HCT116 (cell line): ENCODE measurements at regions not wholly inside any gene's neighbourhood (a gene's known extent, or its start where the extent isn't known, plus 50 kb on each side); places are given as distances from the start of the nearest gene placed in this dataset.

Experiments used
- ATAC-seq: fragments of 200-7000 bp; cut with Tn5 transposase; 2 replicates; pipeline ENCODE4 v1.9.1; 2020; ENCODE audit warnings: mild to moderate bottlenecking, moderate library complexity
- BruUV-seq: library from RNA; stranded (reverse); fragments of 400-500 nt; replicated peaks from 2 replicates; lab custom pipeline; 2021; lab: Mats Ljungman, UMichigan
- CTCF ChIA-PET: fragments of 300-600 bp; sonication (Branson Sonifier 250); formaldehyde crosslinking; loops from one replicate; lab custom pipeline; 2021; ENCODE audit warnings: antibody characterized with exemption; lab: Charles Lee
- POLR2A ChIA-PET: fragments of 300-600, 350-600 bp; sonication (Branson Sonifier 250); formaldehyde crosslinking; loops from one replicate; lab custom pipeline; 2021; ENCODE audit warnings: antibody characterized with exemption; lab: Charles Lee
- RAD21 ChIA-PET, 2 experiments: fragments of 300-600 bp; sonication (Branson Sonifier 250); formaldehyde crosslinking; loops; one replicate each; lab custom pipeline; 2023; ENCODE audit warnings: low total read pairs in 2 of 2; ENCODE audit not compliant: uncharacterized antibody in 2 of 2, unreplicated experiment in 2 of 2, low non-redundant PET in 1 of 2; lab: Charles Lee
- DNase-seq: peaks from one replicate; pipeline ENCODE4 v3.0.0-alpha.2; 2010; ENCODE audit warnings: low read depth, low spot score
- H2AFZ ChIP-seq: fragments of 200-600 bp; shearing (Covaris generic), sonication (generic); 2 replicates; pipeline ENCODE4 v1.6.1; 2017; ENCODE audit warnings: low read depth, mixed run types, mixed read lengths, antibody characterized with exemption, low read length; ENCODE audit not compliant: poor library complexity, severe bottlenecking
- H3K27ac ChIP-seq: 2 replicates; pipeline ENCODE4 v1.5.1; 2012; ENCODE audit warnings: low read depth, low read length
- H3K27me3 ChIP-seq: fragments of 200-600 bp; sonication (generic); 2 replicates; pipeline ENCODE4 v1.6.1; 2016; ENCODE audit warnings: mixed run types, low read length, mixed read lengths; ENCODE audit not compliant: insufficient read depth
- H3K36me3 ChIP-seq, 2 experiments: fragments of 200-500 bp in 1 of 2; fragments of 200-600 bp in 1 of 2; sonication (Bioruptor generic) in 1 of 2; sonication (generic) in 1 of 2; 2 replicates each; pipeline versions ENCODE4 v1.5.1 to v1.6.1; 2014 to 2016; ENCODE audit warnings: low read length in 2 of 2, inconsistent platforms in 1 of 2, mixed read lengths in 1 of 2, mixed run types in 1 of 2; ENCODE audit not compliant: insufficient read depth in 2 of 2, control insufficient read depth in 1 of 2
- H3K4me1 ChIP-seq, 2 experiments: fragments of 200-600 bp in 1 of 2; sonication (generic) in 1 of 2; 2 replicates each; pipeline versions ENCODE4 v1.5.1 to v1.6.1; 2012 to 2017; ENCODE audit warnings: low read length in 2 of 2, inconsistent platforms in 1 of 2, mild to moderate bottlenecking in 1 of 2, mixed read lengths in 1 of 2, mixed run types in 1 of 2, moderate library complexity in 1 of 2; ENCODE audit not compliant: insufficient read depth in 2 of 2, control insufficient read depth in 1 of 2
- H3K4me2 ChIP-seq: fragments of 200-600 bp; sonication (generic); 2 replicates; pipeline ENCODE4 v1.6.1; 2017; ENCODE audit warnings: mixed run types, low read length, mixed read lengths
- H3K4me3 ChIP-seq, 2 experiments: fragments of 200-600 bp in 1 of 2; sonication (generic) in 1 of 2; replicated peaks in 1 of 2; 2 replicates each; pipeline ENCODE4 v1.5.1; 2011 to 2016; ENCODE audit warnings: low read length in 2 of 2, control low read depth in 1 of 2, low read depth in 1 of 2, mild to moderate bottlenecking in 1 of 2, mixed read lengths in 1 of 2, mixed run types in 1 of 2
- H3K79me2 ChIP-seq: fragments of 200-600 bp; sonication (generic); 2 replicates; pipeline ENCODE4 v1.6.1; 2017; ENCODE audit warnings: mild to moderate bottlenecking, mixed run types, low read length, moderate library complexity, mixed read lengths; ENCODE audit not compliant: insufficient read depth
- H3K9ac ChIP-seq: fragments of 200-600 bp; sonication (generic); 2 replicates; pipeline ENCODE4 v1.6.1; 2016; ENCODE audit warnings: low read length, mixed read lengths
- H3K9me2 ChIP-seq: fragments of 200-600 bp; sonication (generic), shearing (Covaris generic); 2 replicates; pipeline ENCODE4 v1.6.1; 2017; ENCODE audit warnings: mixed run types, mild to moderate bottlenecking, moderate library complexity; ENCODE audit not compliant: insufficient read depth
- H3K9me3 ChIP-seq, 2 experiments: fragments of 200-500 bp in 1 of 2; fragments of 200-600 bp in 1 of 2; sonication (Bioruptor generic) in 1 of 2; sonication (generic) in 1 of 2; 2 replicates each; pipeline ENCODE4 v1.6.1; 2014 to 2017; ENCODE audit warnings: low read length in 2 of 2, mixed read lengths in 2 of 2, inconsistent platforms in 1 of 2, low read depth in 1 of 2, mild to moderate bottlenecking in 1 of 2, mixed run types in 1 of 2, moderate library complexity in 1 of 2; ENCODE audit not compliant: control insufficient read depth in 1 of 2, insufficient read depth in 1 of 2
- H4K20me1 ChIP-seq: fragments of 200-600 bp; sonication (generic), shearing (Covaris generic); 2 replicates; pipeline ENCODE4 v1.6.1; 2017; ENCODE audit warnings: mixed run types, mild to moderate bottlenecking, moderate library complexity; ENCODE audit not compliant: insufficient read depth
- ATF3 ChIP-seq: IDR thresholded peaks from 2 replicates; pipeline ENCODE4 v1.6.1; 2012
- CTCF ChIP-seq, 3 experiments: fragments of 200-600 bp in 1 of 3; sonication (generic) in 1 of 3; IDR thresholded peaks in 2 of 3; conservative IDR thresholded peaks in 1 of 3; 2 replicates each; pipeline ENCODE4 v1.5.1; 2012 to 2017; ENCODE audit warnings: low read depth in 2 of 3, low read length in 2 of 3, antibody characterized with exemption in 1 of 3, borderline replicate concordance in 1 of 3, control low read depth in 1 of 3, mild to moderate bottlenecking in 1 of 3, mixed read lengths in 1 of 3, mixed run types in 1 of 3, moderate library complexity in 1 of 3; ENCODE audit not compliant: insufficient read depth in 1 of 3
- EGR1 ChIP-seq: IDR thresholded peaks from 2 replicates; pipeline ENCODE4 v1.6.1; 2012; ENCODE audit warnings: low read depth
- EZH2 ChIP-seq: fragments of 200-600 bp; sonication (generic); IDR thresholded peaks from 2 replicates; pipeline ENCODE4 v1.6.1; 2017; ENCODE audit warnings: antibody characterized with exemption, mixed run types
- JUND ChIP-seq: IDR thresholded peaks from 2 replicates; pipeline ENCODE4 v1.6.1; 2012
- POLR2A ChIP-seq: IDR thresholded peaks from 2 replicates; pipeline ENCODE4 v1.7.0; 2011; ENCODE audit warnings: borderline replicate concordance; ENCODE audit not compliant: insufficient read depth, insufficient read length; ENCODE audit errors: extremely low read depth
- POLR2AphosphoS5 ChIP-seq: IDR thresholded peaks from 2 replicates; pipeline ENCODE4 v1.6.1; 2011; ENCODE audit warnings: mild to moderate bottlenecking, low read depth, low read length, moderate library complexity
- RAD21 ChIP-seq: IDR thresholded peaks from 2 replicates; pipeline ENCODE4 v1.6.1; 2012; ENCODE audit warnings: low read depth, mild to moderate bottlenecking
- REST ChIP-seq: IDR thresholded peaks from 2 replicates; pipeline ENCODE4 v1.6.1; 2012; ENCODE audit warnings: low read depth
- SIN3A ChIP-seq: IDR thresholded peaks from 2 replicates; pipeline ENCODE4 v1.6.1; 2012; ENCODE audit warnings: low read depth
- TCF7L2 ChIP-seq: IDR thresholded peaks from 2 replicates; pipeline ENCODE4 v1.7.0; 2011; ENCODE audit warnings: borderline replicate concordance, inconsistent platforms; ENCODE audit not compliant: insufficient read depth, insufficient read length; ENCODE audit errors: extremely low read depth
- YY1 ChIP-seq: IDR thresholded peaks from 2 replicates; pipeline ENCODE4 v1.6.1; 2011; ENCODE audit warnings: low read length, low read depth, moderate library complexity, mild to moderate bottlenecking; ENCODE audit not compliant: insufficient replicate concordance; ENCODE audit errors: extremely low read depth
- intact Hi-C: fragments of 100-400 bp; cut with micrococcal nuclease; formaldehyde crosslinking; loops from 2 replicates; pipeline ENCODE4 v1.10.0; 2022

- no peak overlapping the region for H3K9ac ChIP-seq
- intact Hi-C loops = no loop called here
- H3K9me2 ChIP-seq = no peaks in the 10 kb centered on the region
- RAD21 ChIA-PET = no interaction called here
- no peaks in the 10 kb centered on the region for H4K20me1 ChIP-seq
- no peaks in the 10 kb centered on the region for H3K79me2 ChIP-seq
- no peak for TF ChIP-seq POLR2AphosphoS5
- no peak for TF ChIP-seq JUND
- TF ChIP-seq RAD21 = no peak
- TF ChIP-seq SIN3A = no peak
- no peak for TF ChIP-seq POLR2A
- no peak for TF ChIP-seq EZH2
- TF ChIP-seq REST = no peak
- TF ChIP-seq EGR1 = no peak
- TF ChIP-seq YY1 = no peak
- TF ChIP-seq CTCF (IDR thresholded peaks at IDR 0.05 in 2 of 3, conservative IDR thresholded peaks at IDR 0.05 in 1 of 3; ENCODE audit: borderline replicate concordance in 1 of 3, insufficient read depth in 1 of 3, low read depth in 2 of 3, low read length in 2 of 3) = no peak
- no peak for TF ChIP-seq TCF7L2
- TF ChIP-seq ATF3 = no peak
- peaks cover 5% of the 10 kb centered on the region for H3K27me3 ChIP-seq
- no peak overlapping the region for H3K4me3 ChIP-seq
- no peaks in the 10 kb centered on the region for H3K9me3 ChIP-seq
- no peaks in the 10 kb centered on the region for H3K4me1 ChIP-seq
- POLR2A ChIA-PET = no interaction called here
- CTCF ChIA-PET = no interaction called here
- DNase-seq = no peak
- ATAC-seq = no peak
- H3K4me2 ChIP-seq = no peak overlapping the region
- no TSS peak for BruUV-seq
- H3K27ac ChIP-seq = no peak overlapping the region
- no peak overlapping the region for H2AFZ ChIP-seq
- H3K36me3 ChIP-seq = no peaks in the 10 kb centered on the region
Measured at GRCh38 chr18:78757014-78757413, 222.6 kb upstream of the SALL3 start.
